Astrocyte of the cerebellum (primary cell): ENCODE measurements at regions not wholly inside any gene's neighbourhood (a gene's known extent, or its start where the extent isn't known, plus 50 kb on each side); places are given as distances from the start of the nearest gene placed in this dataset.

Experiments
- DNase-seq: peaks from one replicate; pipeline ENCODE4 v3.0.0-alpha.2; 2011; ENCODE audit warnings: low read depth
- H3K4me3 ChIP-seq: 2 replicates; pipeline ENCODE4 v1.5.1; 2011; ENCODE audit warnings: mild to moderate bottlenecking, low read depth, low read length, moderate library complexity
- CTCF ChIP-seq: IDR thresholded peaks from 2 replicates; pipeline ENCODE4 v1.5.1; 2012; ENCODE audit warnings: low read length, low read depth, moderate library complexity, mild to moderate bottlenecking; ENCODE audit errors: missing control alignments
- in situ Hi-C: cut with HindIII; loops from 2 replicates; pipeline ENCODE4 v1.10.0; 2017; ENCODE audit warnings: low sequenced_read_pairs

GRCh38 chr18:51653507-51654213 is 456.2 kb upstream of the MEX3C start:
- no peak overlapping the region for H3K4me3 ChIP-seq
- no peak for TF ChIP-seq CTCF
- no peak for DNase-seq
- in situ Hi-C loops, result no loop called here

GRCh38 chr18:51654488-51655326 is 457.2 kb upstream of the MEX3C start:
- no peak overlapping the region for H3K4me3 ChIP-seq
- TF ChIP-seq CTCF, result no peak
- in situ Hi-C loops, result no loop called here
- DNase-seq, result no peak

GRCh38 chr18:51655327-51655698 is 457.8 kb upstream of the MEX3C start:
- TF ChIP-seq CTCF, result no peak
- in situ Hi-C loops, result no loop called here
- no peak overlapping the region for H3K4me3 ChIP-seq
- DNase-seq, result no peak

- no peak for DNase-seq
- in situ Hi-C loops, result no loop called here
- H3K4me3 ChIP-seq, result no peak overlapping the region
These were observed 458.8 kb upstream of the MEX3C start for GRCh38 chr18:51656249-51656648.

GRCh38 chr18:51658436-51658835 is 461.0 kb upstream of the MEX3C start:
- no peak overlapping the region for H3K4me3 ChIP-seq
- in situ Hi-C loops, result no loop called here
- DNase-seq, result no peak
- TF ChIP-seq CTCF, result no peak

More at GRCh38 chr18:51656249-51656648, 458.8 kb upstream of the MEX3C start:
- TF ChIP-seq CTCF, result no peak

GRCh38 chr18:51659781-51660180 is 462.3 kb upstream of the MEX3C start:
- H3K4me3 ChIP-seq, result no peak overlapping the region
- no peak for DNase-seq
- in situ Hi-C loops, result no loop called here
- TF ChIP-seq CTCF, result no peak
